Endodermal cell (in vitro differentiated cells): ENCODE measurements at regions not wholly inside any gene's neighbourhood (a gene's known extent, or its start where the extent isn't known, plus 50 kb on each side); places are given as distances from the start of the nearest gene placed in this dataset.

ENCODE experiments used
- DNase-seq: peaks from one replicate; pipeline ENCODE4 v3.0.0-alpha.2; 2017
- H3K27ac ChIP-seq: 2 replicates; pipeline ENCODE4 v1.5.1; 2013; ENCODE audit warnings: mild to moderate bottlenecking, low read depth, low read length, moderate library complexity
- H3K27me3 ChIP-seq: 2 replicates; pipeline ENCODE4 v1.6.1; 2013; ENCODE audit warnings: mild to moderate bottlenecking, low read length, moderate library complexity; ENCODE audit not compliant: insufficient read depth, control insufficient read depth, poor library complexity, severe bottlenecking
- H3K36me3 ChIP-seq: 2 replicates; pipeline ENCODE4 v1.7.0; 2013; ENCODE audit warnings: mild to moderate bottlenecking, low read length, moderate library complexity; ENCODE audit not compliant: control insufficient read depth, insufficient read depth
- H3K4me1 ChIP-seq: one replicate; pipeline ENCODE4 v1.7.0; 2013; ENCODE audit warnings: low read length; ENCODE audit not compliant: control insufficient read depth, insufficient read depth
- H3K4me3 ChIP-seq: 2 replicates; pipeline ENCODE4 v1.5.1; 2013; ENCODE audit warnings: mild to moderate bottlenecking, low read length, moderate library complexity
- H3K9ac ChIP-seq: 2 replicates; pipeline ENCODE4 v1.6.1; 2013; ENCODE audit warnings: mild to moderate bottlenecking, low read length, moderate library complexity; ENCODE audit not compliant: poor library complexity, severe bottlenecking; ENCODE audit errors: extremely low read depth
- H3K9me3 ChIP-seq: 2 replicates; pipeline ENCODE4 v1.6.1; 2013; ENCODE audit warnings: mild to moderate bottlenecking, low read length, moderate library complexity; ENCODE audit not compliant: control insufficient read depth
- H3K27ac Mint-ChIP-seq: 2 replicates; pipeline ENCODE4 v1.8.0; 2020; ENCODE audit warnings: mixed read lengths
- H3K27me3 Mint-ChIP-seq: 2 replicates; pipeline ENCODE4 v1.8.0; 2021; ENCODE audit warnings: mild to moderate bottlenecking, mixed read lengths; ENCODE audit not compliant: insufficient read depth
- H3K36me3 Mint-ChIP-seq: 2 replicates; pipeline ENCODE4 v1.8.0; 2020; ENCODE audit warnings: low read depth, mixed read lengths
- H3K4me1 Mint-ChIP-seq: 2 replicates; pipeline ENCODE4 v1.8.0; 2020; ENCODE audit warnings: mixed read lengths
- H3K4me3 Mint-ChIP-seq: 2 replicates; pipeline ENCODE4 v1.8.0; 2020; ENCODE audit warnings: mild to moderate bottlenecking, moderate library complexity, mixed read lengths
- H3K9me3 Mint-ChIP-seq: 2 replicates; pipeline ENCODE4 v1.8.0; 2020; ENCODE audit warnings: mild to moderate bottlenecking, mixed read lengths
- WGBS, 2 experiments: methylation state at CpG; one replicate each; pipeline versions ENCODE4 v1.1.5 to v1.1.7; 2013; ENCODE audit warnings: missing lambda C conversion rate in 2 of 2, mixed read lengths in 1 of 2; ENCODE audit not compliant: insufficient coverage in 1 of 2, insufficient read length in 1 of 2; 5-methylcytosine and 5-hydroxymethylcytosine counted together
- TF ChIP-seq, protein P1 (sequence below): fragments of 200-600 bp; sonication (generic); conservative IDR thresholded peaks from 2 replicates; pipeline ENCODE4 v1.5.0; 2021; ENCODE audit warnings: antibody characterized with exemption, mild to moderate bottlenecking

DNA sequence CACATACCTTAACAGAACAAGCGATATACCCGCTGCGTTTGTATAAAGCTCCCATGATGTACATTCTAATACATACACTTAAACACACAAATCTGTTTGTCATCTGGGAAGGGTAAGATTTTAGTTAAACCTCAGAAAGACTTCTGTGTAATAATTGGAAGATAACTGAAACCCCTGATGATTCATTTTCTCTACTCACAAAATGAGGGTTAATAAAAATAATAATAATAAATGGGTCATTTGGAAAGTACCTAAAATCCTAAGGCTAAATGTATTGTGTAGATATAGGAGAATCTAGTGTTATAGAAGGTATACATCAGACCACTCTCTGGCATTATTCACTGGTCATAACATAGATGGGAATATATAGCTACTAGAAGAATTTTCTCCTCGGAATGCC is 64.7 kb upstream of the SOX9 start:
- Mint-ChIP-seq H3K36me3 (no peaks in the 10 kb centered on the region), H3K27me3 (peaks cover 22% of the 10 kb centered on the region), H3K4me3 (no peak overlapping the region), H3K9me3 (no peaks in the 10 kb centered on the region), H3K4me1 (peaks cover 31% of the 10 kb centered on the region), H3K27ac (no peak overlapping the region)
- H3K27me3 ChIP-seq = no peaks in the 10 kb centered on the region
- no peak overlapping the region for H3K4me3 ChIP-seq
- H3K27ac ChIP-seq = no peak overlapping the region
- DNase-seq = no peak
- H3K4me1 ChIP-seq = peaks cover 5% of the 10 kb centered on the region
- H3K9ac ChIP-seq = no peak overlapping the region
- WGBS, 2 experiments = 98% methylated on average over 4 of the region's 4 CpGs; no CpG with 5 or more reads in 1 of the 2 experiments
- no peaks in the 10 kb centered on the region for H3K9me3 ChIP-seq
- TF ChIP-seq, protein P1, sequence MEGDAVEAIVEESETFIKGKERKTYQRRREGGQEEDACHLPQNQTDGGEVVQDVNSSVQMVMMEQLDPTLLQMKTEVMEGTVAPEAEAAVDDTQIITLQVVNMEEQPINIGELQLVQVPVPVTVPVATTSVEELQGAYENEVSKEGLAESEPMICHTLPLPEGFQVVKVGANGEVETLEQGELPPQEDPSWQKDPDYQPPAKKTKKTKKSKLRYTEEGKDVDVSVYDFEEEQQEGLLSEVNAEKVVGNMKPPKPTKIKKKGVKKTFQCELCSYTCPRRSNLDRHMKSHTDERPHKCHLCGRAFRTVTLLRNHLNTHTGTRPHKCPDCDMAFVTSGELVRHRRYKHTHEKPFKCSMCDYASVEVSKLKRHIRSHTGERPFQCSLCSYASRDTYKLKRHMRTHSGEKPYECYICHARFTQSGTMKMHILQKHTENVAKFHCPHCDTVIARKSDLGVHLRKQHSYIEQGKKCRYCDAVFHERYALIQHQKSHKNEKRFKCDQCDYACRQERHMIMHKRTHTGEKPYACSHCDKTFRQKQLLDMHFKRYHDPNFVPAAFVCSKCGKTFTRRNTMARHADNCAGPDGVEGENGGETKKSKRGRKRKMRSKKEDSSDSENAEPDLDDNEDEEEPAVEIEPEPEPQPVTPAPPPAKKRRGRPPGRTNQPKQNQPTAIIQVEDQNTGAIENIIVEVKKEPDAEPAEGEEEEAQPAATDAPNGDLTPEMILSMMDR = no peak
- no peaks in the 10 kb centered on the region for H3K36me3 ChIP-seq

DNA sequence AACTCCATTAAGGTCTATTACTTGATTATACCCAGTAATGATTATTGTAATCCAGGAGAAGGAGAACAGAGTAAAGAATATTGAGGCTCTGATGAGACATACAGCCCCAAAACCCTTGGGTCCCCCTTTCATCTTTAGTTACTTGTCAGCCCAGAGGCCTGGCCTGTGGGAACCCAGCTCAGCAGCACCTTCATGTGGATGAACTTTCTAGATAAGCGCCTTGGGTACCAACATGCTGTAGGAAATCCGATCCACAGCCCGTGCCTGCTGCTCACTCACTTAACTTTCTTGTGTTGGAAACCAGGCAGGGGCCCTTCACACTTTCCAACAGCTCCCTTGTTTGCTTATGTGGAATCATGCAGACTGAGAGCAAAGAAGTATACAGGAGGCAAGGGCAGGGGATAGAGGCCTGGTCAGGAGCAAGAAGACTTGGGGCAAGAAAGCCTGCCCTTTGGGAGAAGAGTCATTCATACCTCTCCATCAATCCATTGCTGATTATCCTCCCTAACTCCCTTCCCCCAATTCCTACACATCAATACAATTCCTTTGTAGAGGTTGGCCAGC is 64.0 kb upstream of the SOX9 start:
- Histone ChIP-seq H3K9ac (no peak overlapping the region), H3K9me3 (no peaks in the 10 kb centered on the region), H3K27me3 (no peaks in the 10 kb centered on the region), H3K27ac (no peak overlapping the region), H3K4me3 (no peak overlapping the region), H3K4me1 (peaks cover 5% of the 10 kb centered on the region), H3K36me3 (no peaks in the 10 kb centered on the region)
- Mint-ChIP-seq H3K27ac (no peak overlapping the region), H3K27me3 (peaks cover 23% of the 10 kb centered on the region), H3K4me1 (peaks cover 31% of the 10 kb centered on the region), H3K9me3 (no peaks in the 10 kb centered on the region), H3K4me3 (no peak overlapping the region), H3K36me3 (no peaks in the 10 kb centered on the region)
- TF ChIP-seq, protein P1 = no peak
- 61 to 73% methylated on average over 3 of the region's 3 CpGs for WGBS, 2 experiments
- peak; percentile 74 for DNase-seq

DNA sequence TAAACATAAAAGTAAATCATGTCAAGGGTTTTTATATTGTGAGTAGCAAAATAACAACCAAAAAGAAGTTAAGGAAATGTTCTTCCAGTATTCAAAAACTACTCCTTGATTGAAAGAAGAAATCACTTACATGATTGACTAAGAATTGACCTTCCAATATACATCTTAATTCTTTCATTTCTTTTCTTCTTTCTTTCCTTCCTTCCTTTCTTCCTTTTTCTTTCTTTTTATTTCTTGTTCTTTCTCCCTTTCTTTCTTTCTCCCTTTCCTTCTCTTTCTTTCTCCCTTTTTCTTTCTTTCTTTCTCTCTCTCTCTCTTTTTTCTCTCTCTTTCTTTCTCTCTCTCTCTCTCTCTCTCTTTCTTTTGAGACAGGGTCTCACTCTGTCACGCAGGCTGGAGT is 60.7 kb upstream of the SOX9 start:
- Histone ChIP-seq H3K9me3 (no peaks in the 10 kb centered on the region), H3K27ac (no peak overlapping the region), H3K4me3 (no peak overlapping the region), H3K36me3 (no peaks in the 10 kb centered on the region), H3K9ac (no peak overlapping the region), H3K4me1 (peaks cover 5% of the 10 kb centered on the region), H3K27me3 (no peaks in the 10 kb centered on the region)
- Mint-ChIP-seq H3K9me3 (no peaks in the 10 kb centered on the region), H3K27ac (no peak overlapping the region), H3K36me3 (no peaks in the 10 kb centered on the region), H3K4me3 (no peak overlapping the region), H3K4me1 (peaks cover 12% of the 10 kb centered on the region), H3K27me3 (peaks cover 19% of the 10 kb centered on the region)
- TF ChIP-seq, protein P1 = no peak
- no CpG with 5 or more reads among the region's 1 CpG for WGBS, 2 experiments
- no peak for DNase-seq
